MM.1S (cell line): ENCODE measurements at regions not wholly inside any gene's neighbourhood (a gene's known extent, or its start where the extent isn't known, plus 50 kb on each side); places are given as distances from the start of the nearest gene placed in this dataset.

Experiments used
- DNase-seq: peaks from one replicate; pipeline ENCODE4 v3.0.0-alpha.2; 2015
- H2AFZ ChIP-seq: fragments of 300-600 bp; sonication (generic); 2 replicates; pipeline ENCODE4 v1.6.0; 2016; ENCODE audit warnings: antibody characterized with exemption, low read length
- H3F3A ChIP-seq: fragments of 300-600 bp; sonication (generic); 2 replicates; pipeline ENCODE4 v1.6.1; 2016; ENCODE audit warnings: mild to moderate bottlenecking, antibody characterized with exemption, low read length, moderate library complexity, mixed read lengths; ENCODE audit not compliant: insufficient read depth
- H3K27ac ChIP-seq: fragments of 300-600 bp; sonication (generic); 2 replicates; pipeline ENCODE4 v1.5.1; 2016; ENCODE audit warnings: mild to moderate bottlenecking, low read length
- H3K27me3 ChIP-seq: fragments of 300-600 bp; sonication (generic); replicated peaks from 2 replicates; pipeline ENCODE4 v1.6.0; 2016; ENCODE audit warnings: low read length; ENCODE audit not compliant: insufficient read depth
- H3K36me3 ChIP-seq: fragments of 300-600 bp; sonication (generic); replicated peaks from 2 replicates; pipeline ENCODE4 v1.6.1; 2016; ENCODE audit warnings: mild to moderate bottlenecking, low read length, mixed read lengths; ENCODE audit not compliant: insufficient read depth
- H3K4me1 ChIP-seq: fragments of 300-600 bp; sonication (generic); 2 replicates; pipeline ENCODE4 v1.6.1; 2016; ENCODE audit warnings: low read length, mixed read lengths
- H3K4me2 ChIP-seq: fragments of 300-600 bp; sonication (generic); 2 replicates; pipeline ENCODE4 v1.6.0; 2016; ENCODE audit warnings: low read depth, low read length
- H3K4me3 ChIP-seq: fragments of 300-600 bp; sonication (generic); 2 replicates; pipeline ENCODE4 v1.5.1; 2016; ENCODE audit warnings: low read length, mixed read lengths
- H3K79me2 ChIP-seq: fragments of 300-600 bp; sonication (generic); 2 replicates; pipeline ENCODE4 v1.6.1; 2016; ENCODE audit warnings: mixed run types, low read length, mixed read lengths
- H3K9ac ChIP-seq: fragments of 300-600 bp; sonication (generic); 2 replicates; pipeline ENCODE4 v1.6.1; 2016; ENCODE audit warnings: low read length, mixed read lengths
- H3K9me2 ChIP-seq: fragments of 300-600 bp; sonication (generic); replicated peaks from 2 replicates; pipeline ENCODE4 v1.6.1; 2016; ENCODE audit warnings: mild to moderate bottlenecking, low read length, mixed read lengths; ENCODE audit not compliant: insufficient read depth
- H3K9me3 ChIP-seq: fragments of 300-600 bp; sonication (generic); replicated peaks from 2 replicates; pipeline ENCODE4 v1.6.1; 2016; ENCODE audit warnings: mild to moderate bottlenecking, low read length, mixed read lengths; ENCODE audit not compliant: insufficient read depth
- H4K20me1 ChIP-seq: fragments of 300-600 bp; sonication (generic); 2 replicates; pipeline ENCODE4 v1.6.1; 2016; ENCODE audit warnings: mild to moderate bottlenecking, low read length, moderate library complexity, mixed read lengths; ENCODE audit not compliant: insufficient read depth
- EZH2 ChIP-seq: fragments of 300-600 bp; sonication (generic); optimal IDR thresholded peaks from 2 replicates; pipeline ENCODE3; 2017; ENCODE audit warnings: low read depth, mild to moderate bottlenecking, antibody characterized with exemption, low read length, mixed read lengths
- EZH2phosphoT487 ChIP-seq: fragments of 300-600 bp; sonication (generic); IDR thresholded peaks from 2 replicates; pipeline ENCODE4 v1.6.1; 2018; ENCODE audit warnings: antibody characterized with exemption, low read length
- TF ChIP-seq, protein P1 (sequence below): fragments of 300-600 bp; sonication (generic); IDR thresholded peaks from 2 replicates; pipeline ENCODE4 v1.5.1; 2016; ENCODE audit warnings: antibody characterized with exemption, low read length, mixed read lengths

GRCh38 chrX:7269991-7270390, 122.0 kb upstream of the PUDP start:
- H3K79me2 ChIP-seq = no peaks in the 10 kb centered on the region
- H3K9me2 ChIP-seq = no peaks in the 10 kb centered on the region
- H3K9ac ChIP-seq = no peak overlapping the region
- no peaks in the 10 kb centered on the region for H4K20me1 ChIP-seq
- no peaks in the 10 kb centered on the region for H3K9me3 ChIP-seq
- H3K4me1 ChIP-seq = no peaks in the 10 kb centered on the region
- TF ChIP-seq EZH2phosphoT487 (no peak), EZH2 (no peak)
- TF ChIP-seq, protein P1, sequence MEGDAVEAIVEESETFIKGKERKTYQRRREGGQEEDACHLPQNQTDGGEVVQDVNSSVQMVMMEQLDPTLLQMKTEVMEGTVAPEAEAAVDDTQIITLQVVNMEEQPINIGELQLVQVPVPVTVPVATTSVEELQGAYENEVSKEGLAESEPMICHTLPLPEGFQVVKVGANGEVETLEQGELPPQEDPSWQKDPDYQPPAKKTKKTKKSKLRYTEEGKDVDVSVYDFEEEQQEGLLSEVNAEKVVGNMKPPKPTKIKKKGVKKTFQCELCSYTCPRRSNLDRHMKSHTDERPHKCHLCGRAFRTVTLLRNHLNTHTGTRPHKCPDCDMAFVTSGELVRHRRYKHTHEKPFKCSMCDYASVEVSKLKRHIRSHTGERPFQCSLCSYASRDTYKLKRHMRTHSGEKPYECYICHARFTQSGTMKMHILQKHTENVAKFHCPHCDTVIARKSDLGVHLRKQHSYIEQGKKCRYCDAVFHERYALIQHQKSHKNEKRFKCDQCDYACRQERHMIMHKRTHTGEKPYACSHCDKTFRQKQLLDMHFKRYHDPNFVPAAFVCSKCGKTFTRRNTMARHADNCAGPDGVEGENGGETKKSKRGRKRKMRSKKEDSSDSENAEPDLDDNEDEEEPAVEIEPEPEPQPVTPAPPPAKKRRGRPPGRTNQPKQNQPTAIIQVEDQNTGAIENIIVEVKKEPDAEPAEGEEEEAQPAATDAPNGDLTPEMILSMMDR = no peak
- DNase-seq = no peak
- no peaks in the 10 kb centered on the region for H3K36me3 ChIP-seq
- H3K27me3 ChIP-seq = no peaks in the 10 kb centered on the region
- H3K4me2 ChIP-seq = no peak overlapping the region
- H3K4me3 ChIP-seq = no peak overlapping the region
- H2AFZ ChIP-seq = no peak overlapping the region
- no peak overlapping the region for H3K27ac ChIP-seq
- no peaks in the 10 kb centered on the region for H3F3A ChIP-seq

- no peaks in the 10 kb centered on the region for H3K27me3 ChIP-seq
- H3K4me3 ChIP-seq = no peak overlapping the region
- TF ChIP-seq EZH2phosphoT487 (no peak), EZH2 (no peak)
- TF ChIP-seq, protein P1 = no peak
- no peaks in the 10 kb centered on the region for H4K20me1 ChIP-seq
- no peak overlapping the region for H3K4me2 ChIP-seq
- no peaks in the 10 kb centered on the region for H3K9me3 ChIP-seq
- no peaks in the 10 kb centered on the region for H3F3A ChIP-seq
- no peak overlapping the region for H3K27ac ChIP-seq
- DNase-seq = no peak
- no peak overlapping the region for H2AFZ ChIP-seq
- no peaks in the 10 kb centered on the region for H3K4me1 ChIP-seq
- no peaks in the 10 kb centered on the region for H3K79me2 ChIP-seq
- no peak overlapping the region for H3K9ac ChIP-seq
- H3K36me3 ChIP-seq = no peaks in the 10 kb centered on the region
- H3K9me2 ChIP-seq = no peaks in the 10 kb centered on the region
Observed at GRCh38 chrX:7269589-7269988, 121.6 kb upstream of the PUDP start.

- H3K4me3 ChIP-seq = no peak overlapping the region
- TF ChIP-seq EZH2 (no peak), EZH2phosphoT487 (no peak)
- TF ChIP-seq, protein P1 = no peak
- no peak overlapping the region for H3K9ac ChIP-seq
- H3K4me2 ChIP-seq = no peak overlapping the region
- H3K27ac ChIP-seq = no peak overlapping the region
- H2AFZ ChIP-seq = no peak overlapping the region
- no peaks in the 10 kb centered on the region for H3K4me1 ChIP-seq
- no peaks in the 10 kb centered on the region for H3K27me3 ChIP-seq
- no peaks in the 10 kb centered on the region for H4K20me1 ChIP-seq
- DNase-seq = no peak
- H3K36me3 ChIP-seq = no peaks in the 10 kb centered on the region
- no peaks in the 10 kb centered on the region for H3K9me3 ChIP-seq
- H3F3A ChIP-seq = 0 out of 2 replicates have a peak, but pooled peaks cover 5% of the 10 kb centered on the region
- H3K79me2 ChIP-seq = no peaks in the 10 kb centered on the region
- H3K9me2 ChIP-seq = no peaks in the 10 kb centered on the region
Observed at GRCh38 chrX:7266288-7266687, 118.3 kb upstream of the PUDP start.
